ENCODE measurements at regions not wholly inside any gene's neighbourhood (a gene's known extent, or its start where the extent isn't known, plus 50 kb on each side); places are given as distances from the start of the nearest gene placed in this dataset.

GRCh38 chr5:88000877-88001276 is 267.8 kb downstream of the TMEM161B start:
- H3K9me3 ChIP-seq (ENCODE audit: control extremely low read depth in 1 of 3, control insufficient read depth in 2 of 3, insufficient read depth in 1 of 3, low read length in 2 of 3), result no peaks in the 10 kb centered on the region
- H3K36me3 ChIP-seq (replicated peaks in 1 of 2; ENCODE audit: control extremely low read depth in 1 of 2, control insufficient read depth in 1 of 2, extremely low read depth in 1 of 2, insufficient read depth in 2 of 2, low read length in 1 of 2), result no peaks in the 10 kb centered on the region
- intact Hi-C loops (cut with micrococcal nuclease), result no loop called here
- H3K4me3 Mint-ChIP-seq, result no peak overlapping the region
- H3K79me2 ChIP-seq (ENCODE audit: control insufficient read depth, insufficient read depth, low read length), result no peaks in the 10 kb centered on the region
- H3K27ac ChIP-seq (ENCODE audit: low read length in 2 of 2), result no peak overlapping the region
- DNase-seq, result no peak
- ATAC-seq (ENCODE audit: low read depth), result no peak
- no peaks in the 10 kb centered on the region for H3K4me1 ChIP-seq (ENCODE audit: control insufficient read depth in 2 of 2, insufficient read depth in 2 of 2, low read length in 2 of 2)
- H3K9ac ChIP-seq (ENCODE audit: low read length), result no peak overlapping the region
- H3K4me3 ChIP-seq (ENCODE audit: control extremely low read depth in 1 of 5, extremely low read depth in 1 of 5, insufficient read depth in 1 of 5, low read depth in 2 of 5, low read length in 4 of 5), result no peak overlapping the region
- H3K27ac Mint-ChIP-seq, result no peak overlapping the region
- WGBS (ENCODE audit: insufficient coverage), result 100% methylated on average over 2 of the region's 5 CpGs
- no peak for TF ChIP-seq CTCF (IDR thresholded peaks at IDR 0.05)
- no peak for TF ChIP-seq EZH2 (IDR thresholded peaks at IDR 0.05; ENCODE audit: borderline replicate concordance, insufficient read depth, low read depth, low read length, poor library complexity, severe bottlenecking)
- H3K4me2 ChIP-seq (replicated peaks; ENCODE audit: low read depth, low read length, poor library complexity, severe bottlenecking), result no peak overlapping the region
- H3K27me3 ChIP-seq (replicated peaks in 1 of 4; ENCODE audit: control extremely low read depth in 1 of 4, control insufficient read depth in 3 of 4, insufficient read depth in 4 of 4, low read length in 3 of 4), result no peaks in the 10 kb centered on the region
- no peaks in the 10 kb centered on the region for H4K20me1 ChIP-seq (ENCODE audit: control insufficient read depth, insufficient read depth, low read length, poor library complexity, severe bottlenecking)
- ChIA-PET CTCF (no interaction called here), POLR2A (no interaction called here)
- peaks cover 6% of the 10 kb centered on the region for H3K9me3 Mint-ChIP-seq (ENCODE audit: insufficient read depth)
- H3K4me1 Mint-ChIP-seq, result no peaks in the 10 kb centered on the region
- H3K27me3 Mint-ChIP-seq, result no peaks in the 10 kb centered on the region
- H2AFZ ChIP-seq (ENCODE audit: insufficient read depth, low read depth, low read length, poor library complexity, severe bottlenecking), result no peak overlapping the region

GRCh38 chr5:87997662-87998061 is 271.0 kb downstream of the TMEM161B start:
- DNase-seq (no peak), ATAC-seq (ENCODE audit: low read depth) (no peak)
- H4K20me1 ChIP-seq (ENCODE audit: control insufficient read depth, insufficient read depth, low read length, poor library complexity, severe bottlenecking), result no peaks in the 10 kb centered on the region
- no peak overlapping the region for H3K9ac ChIP-seq (ENCODE audit: low read length)
- H3K4me1 ChIP-seq (ENCODE audit: control insufficient read depth in 2 of 2, insufficient read depth in 2 of 2, low read length in 2 of 2), result no peaks in the 10 kb centered on the region
- no peaks in the 10 kb centered on the region for H3K27me3 Mint-ChIP-seq
- ChIA-PET POLR2A (no interaction called here), CTCF (no interaction called here)
- H3K27me3 ChIP-seq (replicated peaks in 1 of 4; ENCODE audit: control extremely low read depth in 1 of 4, control insufficient read depth in 3 of 4, insufficient read depth in 4 of 4, low read length in 3 of 4), result no peaks in the 10 kb centered on the region
- no peak for TF ChIP-seq CTCF (IDR thresholded peaks at IDR 0.05)
- no peak for TF ChIP-seq EZH2 (IDR thresholded peaks at IDR 0.05; ENCODE audit: borderline replicate concordance, insufficient read depth, low read depth, low read length, poor library complexity, severe bottlenecking)
- H3K9me3 ChIP-seq (ENCODE audit: control extremely low read depth in 1 of 3, control insufficient read depth in 2 of 3, insufficient read depth in 1 of 3, low read length in 2 of 3), result no peaks in the 10 kb centered on the region
- 79% methylated on average over 3 of the region's 3 CpGs for WGBS (ENCODE audit: insufficient coverage)
- no peaks in the 10 kb centered on the region for H3K4me1 Mint-ChIP-seq
- H3K27ac Mint-ChIP-seq, result no peak overlapping the region
- H3K79me2 ChIP-seq (ENCODE audit: control insufficient read depth, insufficient read depth, low read length), result no peaks in the 10 kb centered on the region
- H3K36me3 ChIP-seq (replicated peaks in 1 of 2; ENCODE audit: control extremely low read depth in 1 of 2, control insufficient read depth in 1 of 2, extremely low read depth in 1 of 2, insufficient read depth in 2 of 2, low read length in 1 of 2), result no peaks in the 10 kb centered on the region
- H3K4me3 Mint-ChIP-seq, result no peak overlapping the region
- no peak overlapping the region for H3K4me3 ChIP-seq (ENCODE audit: control extremely low read depth in 1 of 5, extremely low read depth in 1 of 5, insufficient read depth in 1 of 5, low read depth in 2 of 5, low read length in 4 of 5)
- H3K4me2 ChIP-seq (replicated peaks; ENCODE audit: low read depth, low read length, poor library complexity, severe bottlenecking), result no peak overlapping the region
- H2AFZ ChIP-seq (ENCODE audit: insufficient read depth, low read depth, low read length, poor library complexity, severe bottlenecking), result no peak overlapping the region
- H3K27ac ChIP-seq (ENCODE audit: low read length in 2 of 2), result no peak overlapping the region
- peaks cover 6% of the 10 kb centered on the region for H3K9me3 Mint-ChIP-seq (ENCODE audit: insufficient read depth)
- intact Hi-C loops (cut with micrococcal nuclease), result no loop called here

All from B cell (primary cell).